ENCODE measurements at regions not wholly inside any gene's neighbourhood (a gene's known extent, or its start where the extent isn't known, plus 50 kb on each side); places are given as distances from the start of the nearest gene placed in this dataset.

DNA sequence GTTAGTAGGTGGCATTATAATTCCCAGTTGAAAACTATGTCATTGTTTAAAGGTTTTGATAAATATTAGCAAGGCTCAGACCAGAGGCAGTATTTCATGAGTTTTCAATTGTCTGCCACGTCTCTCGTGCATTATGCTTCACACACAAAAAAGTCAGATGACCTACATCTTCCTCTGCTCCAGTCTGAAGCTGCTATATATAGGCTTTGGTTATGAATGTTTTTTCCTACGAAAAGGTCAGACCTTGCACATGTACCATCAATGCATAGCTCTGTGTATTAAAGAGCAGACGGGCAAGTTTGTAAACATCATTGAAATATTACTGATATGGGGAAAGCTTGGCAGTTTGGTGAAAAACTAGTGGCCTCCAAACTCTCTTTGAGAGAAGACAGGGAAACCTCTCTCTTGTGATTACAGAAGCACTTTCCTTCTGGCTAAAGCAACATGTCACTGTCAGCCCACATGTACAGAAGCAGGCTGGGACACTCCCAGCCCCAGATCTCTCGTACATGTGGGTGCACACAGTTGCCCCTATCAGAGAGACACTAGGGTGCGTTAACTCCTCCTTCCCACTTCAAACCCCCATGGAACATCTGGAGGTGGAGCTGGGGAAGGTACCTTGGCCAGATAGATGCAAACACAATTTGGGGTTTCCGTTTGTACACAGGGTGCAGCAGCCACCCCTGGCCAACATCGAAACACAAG lies 184.0 kb upstream of the BCL6 start:
- DNase-seq (ENCODE audit: low read depth, low spot score): no peak

DNA sequence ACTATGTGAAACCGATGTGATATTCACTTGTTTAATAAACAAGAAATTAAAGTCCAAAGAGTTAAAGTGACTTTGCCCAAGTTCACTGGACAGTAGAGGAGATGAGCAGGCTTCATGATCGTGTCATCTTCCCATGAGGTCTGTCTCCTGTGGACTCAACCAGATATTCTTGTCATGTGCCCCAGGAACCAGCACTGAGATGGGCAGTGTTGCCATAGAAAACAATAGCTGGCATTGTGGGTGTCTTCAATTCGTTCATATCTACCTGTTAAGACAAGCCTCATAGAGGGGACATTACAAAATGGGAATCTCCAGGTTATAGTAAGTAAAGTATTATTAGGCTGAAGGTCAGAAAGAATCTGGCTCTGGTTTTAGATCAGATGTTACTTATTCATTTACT lies 184.8 kb upstream of the BCL6 start:
- DNase-seq (ENCODE audit: low read depth, low spot score): no peak

DNA sequence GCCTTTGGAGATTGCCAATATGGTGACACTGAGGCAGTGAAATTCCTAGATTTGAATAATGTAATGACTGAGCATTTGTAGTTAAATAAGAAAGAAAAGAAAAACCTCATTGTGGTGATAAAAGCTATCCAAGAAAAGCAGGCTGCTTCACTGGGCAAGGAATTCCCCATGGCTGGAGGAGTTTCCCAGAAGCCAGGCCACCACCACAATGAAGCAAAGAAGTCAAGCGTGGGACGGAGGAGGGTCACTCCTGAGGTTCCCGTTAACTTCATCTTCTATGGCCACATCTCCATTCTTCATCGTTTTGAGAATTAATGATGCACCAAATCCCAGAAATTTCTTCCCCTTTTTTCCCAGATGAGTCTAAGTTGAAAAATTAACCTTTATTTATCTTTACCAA lies 185.8 kb upstream of the BCL6 start:
- peak; percentile 92 for DNase-seq (ENCODE audit: low read depth, low spot score)

DNA sequence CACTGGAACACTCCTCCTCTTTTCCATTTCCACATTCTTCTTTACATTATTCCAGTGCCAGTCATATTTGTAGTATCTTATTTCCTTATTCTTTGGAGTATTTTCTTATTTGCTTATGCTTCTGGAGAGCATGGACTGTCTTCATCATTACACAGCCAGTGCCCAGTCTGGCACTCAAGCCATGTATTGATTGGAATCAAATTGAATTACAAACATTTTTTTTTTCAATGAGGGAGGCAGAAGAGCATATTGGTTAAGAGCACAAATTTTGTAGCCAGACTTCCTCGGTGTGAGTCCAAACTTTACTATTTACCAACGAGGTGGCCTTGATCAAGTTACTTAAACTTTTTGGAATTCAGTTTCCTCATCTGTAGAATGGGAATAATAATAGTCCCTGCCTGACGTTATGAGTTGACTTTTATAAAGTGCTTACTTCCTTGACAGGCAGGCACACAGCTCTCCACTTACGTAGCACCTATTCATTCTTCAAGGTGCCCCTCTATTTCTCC lies 186.6 kb upstream of the BCL6 start:
- no peak for DNase-seq (ENCODE audit: low read depth, low spot score)

DNA sequence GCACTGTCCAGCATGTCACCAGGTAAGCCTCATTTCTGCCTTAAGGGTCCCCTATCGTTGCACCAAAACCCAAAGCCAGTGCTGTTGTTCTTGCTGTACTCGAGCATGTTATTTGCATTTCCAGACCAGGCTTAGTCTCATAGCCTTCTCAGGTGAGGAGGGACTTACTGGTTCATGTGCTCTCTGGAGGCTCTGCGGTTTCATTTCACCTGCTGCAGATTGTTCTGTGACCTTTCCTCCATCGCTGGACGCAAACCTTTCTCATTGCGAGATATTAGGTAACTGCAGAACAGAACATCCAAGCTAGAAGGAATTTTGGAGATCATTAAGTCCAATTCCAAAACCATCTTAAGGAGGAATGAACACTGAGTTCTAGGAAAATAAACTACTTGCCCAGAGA lies 187.3 kb upstream of the BCL6 start:
- DNase-seq (ENCODE audit: low read depth, low spot score): no peak

DNA sequence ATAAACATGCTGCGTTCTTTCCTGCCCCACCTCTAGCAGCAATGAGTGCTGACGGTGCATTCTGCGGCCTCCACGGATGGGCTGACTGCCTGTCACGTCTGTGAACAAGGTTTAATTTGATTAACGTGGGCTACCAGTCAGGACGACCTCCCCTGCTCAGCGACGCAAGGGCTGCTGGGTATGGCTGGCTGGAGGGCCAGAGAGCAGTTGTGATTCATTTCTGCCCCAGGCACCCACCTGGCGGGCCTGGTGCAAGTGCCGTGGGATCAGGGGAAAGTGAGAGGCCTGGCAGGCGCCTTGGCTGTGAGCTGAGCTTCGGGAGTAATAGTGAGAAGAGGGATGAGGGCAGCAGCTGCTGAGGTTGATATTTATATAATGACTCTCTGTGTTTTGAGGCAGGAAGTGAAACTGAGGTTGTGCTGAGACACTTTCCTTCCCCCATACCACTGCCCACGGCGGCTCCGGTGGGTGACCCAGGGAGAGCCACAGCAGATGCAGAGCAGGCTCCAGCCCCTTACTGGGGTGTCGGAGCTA lies 190.4 kb upstream of the BCL6 start:
- no peak for DNase-seq (ENCODE audit: low read depth, low spot score)

DNA sequence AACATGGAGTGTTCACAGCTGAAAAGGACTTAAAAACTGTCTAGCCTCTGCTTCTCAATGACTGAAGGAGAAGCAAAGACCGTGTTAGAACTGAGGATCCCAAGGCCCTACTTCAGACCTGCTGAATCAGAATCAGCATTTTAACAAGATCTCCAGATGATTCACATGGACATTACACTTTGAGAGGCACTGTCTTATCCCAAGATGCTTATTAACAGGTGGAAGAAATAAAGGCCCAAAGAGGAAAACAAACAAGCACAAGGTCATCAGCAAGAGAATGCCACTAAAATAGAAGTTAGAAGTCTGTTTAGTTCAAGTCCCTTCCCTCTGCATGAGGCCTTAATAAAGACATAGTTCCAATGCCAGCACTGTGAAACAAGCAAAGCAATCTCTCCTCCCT lies 191.4 kb upstream of the BCL6 start:
- DNase-seq (ENCODE audit: low read depth, low spot score): no peak

DNA sequence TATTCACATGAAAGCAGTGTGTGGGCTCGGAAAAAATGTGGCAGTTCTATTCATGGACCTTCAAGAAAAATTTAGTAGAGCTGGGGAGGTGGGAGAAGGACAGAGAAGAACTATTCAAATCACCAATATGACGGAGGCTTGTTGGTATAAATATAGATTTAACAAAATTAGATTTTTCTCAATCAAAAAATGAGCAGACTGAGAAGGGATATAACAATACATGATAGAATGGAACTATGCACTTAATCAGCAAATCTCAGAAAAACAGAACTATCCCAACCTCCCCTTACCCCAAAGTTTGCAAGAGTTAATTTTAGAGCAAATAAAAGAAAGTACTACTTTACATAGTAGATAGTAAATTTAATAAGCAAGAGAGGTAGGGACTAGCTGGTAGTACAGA lies 194.6 kb upstream of the BCL6 start:
- no peak for DNase-seq (ENCODE audit: low read depth, low spot score)

DNA sequence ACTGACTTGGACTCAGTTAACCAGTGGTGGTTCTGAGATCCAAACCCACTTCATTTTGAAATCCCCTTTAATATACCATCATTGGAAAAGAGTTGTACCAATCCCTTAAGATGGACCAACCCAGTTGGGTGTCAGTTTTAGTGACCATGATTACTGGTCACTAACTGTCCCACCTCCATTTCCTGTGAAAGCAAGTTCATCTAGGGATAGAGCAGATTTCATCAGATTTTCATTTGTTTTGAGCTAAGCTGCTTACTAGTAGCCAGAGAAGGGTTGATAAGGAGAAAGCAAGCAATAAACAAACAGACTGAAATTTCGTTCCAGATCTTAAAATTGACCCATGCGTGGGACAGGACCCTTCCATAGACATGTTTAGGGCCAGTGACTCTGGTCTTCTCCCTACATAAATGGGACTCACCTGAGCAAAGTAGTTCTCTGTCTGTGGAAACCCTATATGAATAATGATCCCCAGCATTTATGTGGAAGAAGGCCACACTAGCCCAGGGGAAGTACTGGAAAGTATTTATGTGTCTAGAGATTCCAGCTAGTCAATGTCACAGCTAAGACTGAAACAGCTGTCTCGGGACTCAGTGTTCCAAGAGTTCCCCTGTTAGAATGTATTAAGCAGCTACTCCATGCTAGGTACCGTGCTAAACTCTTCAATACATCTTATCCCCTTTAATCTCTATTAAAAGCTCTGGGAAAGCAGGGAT lies 196.0 kb upstream of the BCL6 start:
- DNase-seq (ENCODE audit: low read depth, low spot score): no peak

DNA sequence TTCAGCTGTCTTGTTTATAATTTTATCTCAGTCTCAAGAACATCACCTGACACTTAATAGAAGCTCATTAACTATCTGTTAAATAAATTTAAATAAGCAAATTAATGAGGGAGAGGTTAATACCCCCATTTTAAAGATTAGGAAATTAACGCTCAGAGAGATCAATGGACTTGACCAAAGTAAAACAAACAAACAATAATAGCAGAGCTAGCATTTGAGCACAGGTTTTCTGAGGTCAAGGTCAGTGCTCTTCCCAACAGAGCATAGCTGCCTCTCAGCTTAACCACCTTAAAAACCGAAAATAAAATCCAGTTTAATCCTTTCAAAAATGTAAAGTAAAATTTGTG lies 196.6 kb upstream of the BCL6 start:
- DNase-seq (ENCODE audit: low read depth, low spot score): no peak

DNA sequence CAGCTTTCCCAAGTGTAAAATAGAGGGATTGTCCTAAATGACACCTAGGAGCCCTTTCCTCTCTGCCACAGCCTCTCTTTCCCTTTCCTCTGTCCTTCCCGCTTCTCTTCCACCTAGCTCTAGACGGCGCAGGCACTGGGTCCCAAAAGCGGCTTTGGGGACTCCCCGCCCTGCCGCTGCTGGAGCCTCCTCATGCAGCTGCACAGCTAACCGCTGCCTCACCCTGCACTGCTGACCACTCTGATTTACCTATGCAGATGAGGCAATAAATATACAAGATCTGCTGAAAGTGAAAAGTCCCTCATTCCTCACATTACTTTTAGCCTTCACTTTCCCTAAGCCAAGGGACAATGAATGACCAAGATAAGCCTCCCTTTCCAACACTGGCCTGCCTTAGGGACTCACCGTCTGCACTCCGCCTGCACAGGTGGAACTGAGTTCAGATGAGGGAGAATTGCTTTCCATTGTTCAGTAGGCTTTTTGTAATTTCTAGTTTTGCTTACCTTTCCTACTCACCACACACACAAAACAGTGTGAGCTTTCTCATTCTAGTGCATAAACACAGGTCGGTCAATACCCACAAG lies 197.5 kb upstream of the BCL6 start:
- no peak for DNase-seq (ENCODE audit: low read depth, low spot score)

DNA sequence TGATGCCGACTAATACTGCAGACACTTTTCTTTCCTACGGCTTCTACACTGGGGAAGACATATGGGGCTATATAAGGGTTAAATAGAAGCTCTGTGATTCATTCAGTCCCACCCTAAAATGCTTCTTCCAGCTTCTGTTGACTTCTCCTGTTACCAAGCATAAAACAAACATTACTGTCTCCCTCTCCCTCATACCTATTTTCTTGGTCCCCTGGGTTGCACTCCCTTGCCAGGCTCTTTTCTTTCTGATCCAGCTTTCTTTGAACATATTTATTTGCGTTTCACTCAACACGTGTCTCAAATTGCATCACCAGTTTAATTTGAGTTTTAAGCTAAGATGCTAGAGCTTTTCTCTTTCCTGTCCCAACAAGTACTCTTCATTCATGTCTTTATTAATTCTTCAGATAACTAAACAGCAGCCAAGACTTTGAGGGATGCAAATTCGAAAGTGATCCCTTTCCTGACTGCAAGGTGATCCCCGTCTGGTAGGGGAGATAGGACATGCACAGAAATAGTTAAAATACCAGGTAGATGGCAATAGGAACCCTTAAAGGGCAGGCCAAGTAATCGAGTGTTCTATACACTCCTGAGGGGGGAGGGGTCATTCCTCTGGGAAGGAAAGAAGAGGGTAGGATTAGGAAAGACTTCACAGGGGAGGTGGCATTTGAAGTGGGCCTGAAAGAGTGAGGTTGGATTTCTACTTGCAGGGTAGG lies 198.6 kb upstream of the BCL6 start:
- peak; percentile 49 for DNase-seq (ENCODE audit: low read depth, low spot score)

DNA sequence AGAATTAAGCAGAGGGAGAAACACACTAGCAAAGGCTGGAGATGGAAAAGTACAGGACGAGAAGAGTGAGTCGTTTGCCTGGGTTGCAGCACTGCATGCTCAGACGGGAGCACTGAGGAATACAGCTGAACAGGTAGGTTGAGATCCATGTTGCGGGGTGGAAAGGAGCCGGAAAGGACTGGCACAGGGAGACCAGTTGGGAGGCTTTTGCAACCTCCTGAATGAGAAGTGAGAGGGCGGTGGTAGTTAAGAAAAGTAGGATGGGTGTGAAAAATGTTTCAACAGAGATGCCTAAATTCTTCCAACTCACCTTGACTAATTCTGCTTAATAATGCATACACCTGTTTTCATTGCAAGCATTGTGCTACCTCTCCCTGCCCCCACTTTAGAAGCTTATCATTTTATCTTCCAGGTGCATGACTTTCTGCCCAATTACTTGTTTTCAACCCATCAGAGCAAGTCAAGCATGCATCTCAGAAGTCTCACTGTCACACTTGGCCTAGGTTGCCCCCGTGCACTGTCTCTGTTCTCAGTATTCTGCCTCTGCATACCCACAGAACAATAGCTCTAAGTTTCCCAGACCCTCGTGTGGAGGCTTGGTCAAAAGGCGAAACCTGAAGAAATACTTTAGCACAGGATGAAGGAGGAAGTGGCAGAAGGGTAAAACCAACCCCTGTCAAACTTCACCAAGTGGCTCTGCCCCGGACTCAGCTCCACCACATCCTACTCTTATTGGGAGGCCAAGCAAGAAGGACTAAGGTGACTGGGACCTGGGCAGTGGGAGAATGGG lies 199.3 kb upstream of the BCL6 start:
- DNase-seq (ENCODE audit: low read depth, low spot score): no peak

DNA sequence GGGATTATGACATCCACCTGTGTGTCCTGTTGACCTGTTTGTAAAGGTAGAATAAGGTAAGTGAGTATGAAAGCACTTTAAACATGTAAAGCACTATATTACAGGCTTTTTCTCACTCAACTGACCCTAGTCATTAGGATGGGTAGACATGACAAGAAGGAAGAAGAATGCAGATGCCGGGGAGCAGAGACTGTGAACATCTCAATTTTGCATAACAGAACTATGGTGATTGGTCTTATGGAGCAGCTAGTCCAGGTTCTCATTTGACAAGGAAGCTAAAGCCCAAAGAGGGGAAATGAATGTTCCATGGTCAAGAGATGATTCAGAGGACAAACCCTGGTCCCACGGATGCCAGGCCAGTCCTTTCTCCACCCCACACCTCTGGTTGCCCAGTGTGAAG lies 200.1 kb upstream of the BCL6 start:
- DNase-seq (ENCODE audit: low read depth, low spot score): no peak

DNA sequence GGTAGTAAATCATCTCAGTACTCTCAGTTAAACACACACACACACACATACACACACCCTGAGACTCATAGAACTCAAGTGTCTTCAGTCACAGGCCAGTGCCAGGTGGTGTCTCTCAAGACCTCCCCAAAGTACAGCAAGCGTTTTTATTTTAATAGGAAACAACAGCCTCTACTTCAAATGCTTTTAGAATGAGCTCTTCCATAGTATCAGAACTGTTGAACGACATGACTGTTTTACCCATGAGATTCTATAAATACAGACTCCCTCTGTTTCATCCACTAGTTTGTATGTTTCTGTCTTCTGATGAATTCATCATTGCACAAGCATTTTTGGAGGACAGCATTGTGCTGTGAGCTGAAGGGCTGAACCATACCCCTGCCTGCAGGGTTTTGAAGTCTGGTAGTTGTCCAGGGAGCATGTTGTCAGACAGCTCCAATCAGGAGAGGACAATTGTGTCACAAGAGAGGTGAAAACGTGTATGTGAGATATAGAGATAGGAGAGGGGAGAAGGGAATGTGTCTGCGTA lies 201.0 kb upstream of the BCL6 start:
- DNase-seq (ENCODE audit: low read depth, low spot score): no peak

DNA sequence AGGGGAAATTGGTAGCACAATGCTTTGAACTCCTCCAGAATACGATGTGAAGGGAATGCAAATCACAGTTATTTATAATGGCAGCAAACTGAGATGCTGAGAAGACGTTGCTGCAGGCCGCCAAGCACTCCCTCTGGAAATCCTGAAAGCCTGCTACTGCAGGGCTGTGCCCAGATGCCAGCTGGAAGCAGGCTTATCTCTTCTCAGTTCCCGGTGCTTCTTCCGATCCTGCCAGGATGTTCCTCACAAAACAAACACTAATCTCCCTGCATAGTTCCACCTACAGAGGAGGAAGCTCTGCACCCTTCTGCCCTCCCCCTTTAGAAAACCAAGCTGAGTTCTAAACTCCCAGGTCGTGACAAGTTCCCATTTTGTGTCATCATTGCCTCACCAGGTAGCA lies 201.7 kb upstream of the BCL6 start:
- DNase-seq (ENCODE audit: low read depth, low spot score): no peak

DNA sequence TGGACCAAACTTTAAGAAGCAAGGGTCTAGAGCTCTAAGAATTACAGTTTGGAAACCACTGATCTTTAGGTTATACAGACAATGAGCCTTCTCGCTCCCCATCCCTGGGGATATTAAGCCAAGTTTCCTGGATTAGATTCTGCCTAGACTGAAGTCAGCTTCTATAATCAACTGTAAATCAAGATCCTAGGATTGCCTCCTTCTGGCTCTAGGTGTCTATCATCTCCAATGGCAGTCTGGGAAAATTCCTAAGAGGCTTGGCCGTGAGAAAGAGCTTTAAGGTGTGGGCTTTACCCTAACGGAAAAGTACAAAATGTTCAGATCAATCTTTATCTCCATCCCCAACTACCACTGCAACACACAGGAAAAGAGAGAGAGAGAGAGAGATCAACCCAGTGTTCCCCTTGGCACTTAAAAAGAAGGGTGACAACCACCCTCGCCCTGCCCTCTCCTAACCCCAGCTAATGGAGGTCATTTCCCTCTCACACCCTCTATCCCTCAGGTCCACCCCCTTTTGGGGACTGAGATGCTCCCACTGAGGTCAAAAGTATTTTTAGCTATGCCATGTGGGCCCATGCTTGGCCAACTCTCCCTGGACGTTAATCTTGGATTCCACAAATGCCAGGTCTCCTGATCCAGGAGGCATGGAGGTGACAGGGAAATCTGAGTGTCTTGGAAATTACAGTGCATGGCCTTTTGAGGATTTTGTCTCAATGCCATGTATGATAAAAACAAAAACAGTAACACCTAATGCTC lies 202.8 kb upstream of the BCL6 start:
- DNase-seq (ENCODE audit: low read depth, low spot score): no peak

DNA sequence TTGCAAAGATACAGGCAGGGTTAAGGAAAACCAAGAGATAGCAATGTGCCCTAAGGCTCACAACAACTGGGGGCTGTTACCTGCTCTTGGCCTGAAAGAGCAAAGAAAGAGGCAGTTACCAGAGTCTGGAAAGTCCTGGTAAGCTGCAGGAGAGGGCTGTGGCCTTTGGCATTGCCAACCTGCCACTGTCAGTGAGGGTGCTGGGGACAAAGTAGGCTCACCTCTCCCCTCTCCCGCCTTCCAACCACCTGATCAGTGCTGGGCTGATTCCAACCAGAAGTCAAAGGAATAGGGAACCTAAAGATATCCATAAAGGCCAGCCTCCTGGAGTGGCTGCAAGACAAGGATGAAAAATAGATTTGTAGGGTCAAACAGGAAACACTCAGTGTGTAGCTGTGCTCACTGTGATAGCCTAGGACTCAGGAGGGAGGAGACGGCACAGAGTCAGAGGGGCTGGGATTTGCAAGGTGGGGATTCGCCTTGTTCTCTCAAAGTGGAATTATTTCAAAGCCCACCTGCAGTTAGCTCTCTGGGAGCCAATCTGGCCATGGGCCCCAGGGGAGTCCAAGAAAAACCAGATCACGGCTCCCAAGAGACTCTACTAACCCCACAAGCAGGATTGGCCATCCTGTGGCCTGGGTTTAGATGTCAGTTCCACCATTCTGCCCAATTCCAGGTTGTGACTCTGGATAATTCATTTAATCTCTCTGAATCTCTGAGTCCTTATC lies 204.0 kb upstream of the BCL6 start:
- DNase-seq (ENCODE audit: low read depth, low spot score): no peak

DNA sequence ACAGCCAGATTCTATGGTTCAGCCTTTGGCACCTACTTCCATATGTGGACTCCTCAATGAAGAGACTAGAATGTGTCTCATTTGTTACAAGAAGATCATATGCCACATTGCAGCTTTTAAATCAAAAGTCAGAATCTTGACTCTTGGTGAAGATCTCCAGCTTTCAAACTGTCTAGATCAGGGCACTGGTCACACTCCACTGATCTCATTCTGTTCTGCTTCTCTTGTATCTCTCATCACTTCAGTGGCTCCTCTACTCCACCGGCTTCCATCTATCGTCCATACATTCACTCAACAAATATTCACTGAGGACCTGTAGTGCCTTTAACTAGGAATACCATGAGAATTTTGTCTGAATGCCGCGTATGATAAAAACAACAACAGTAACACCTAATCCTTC lies 203.3 kb upstream of the LPP start:
- no peak for DNase-seq (ENCODE audit: low read depth, low spot score)
